Iris pigment epithelial cell (primary cell): ENCODE measurements at regions not wholly inside any gene's neighbourhood (a gene's known extent, or its start where the extent isn't known, plus 50 kb on each side); places are given as distances from the start of the nearest gene placed in this dataset.

ENCODE experiments used
- DNase-seq: peaks from one replicate; pipeline ENCODE4 v3.0.0-alpha.2; 2011; ENCODE audit warnings: low read depth

- DNase-seq, result no peak
Observed at GRCh38 chr1:75083848-75084514, 50.2 kb upstream of the LHX8 start.
